Cardiac muscle cell (in vitro differentiated cells and primary cell): ENCODE measurements at regions not wholly inside any gene's neighbourhood (a gene's known extent, or its start where the extent isn't known, plus 50 kb on each side); places are given as distances from the start of the nearest gene placed in this dataset.

Experiments
- DNase-seq, 2 donors: peaks; one replicate each; pipeline versions ENCODE4 v3.0.0 to v3.0.0-alpha.2; 2010 to 2017; ENCODE audit warnings: low read depth in 1 of 2, low spot score in 1 of 2
- H3K27ac ChIP-seq: fragments of 200-600 bp; sonication (generic); 2 replicates; pipeline ENCODE4 v1.5.1; 2016
- H3K27me3 ChIP-seq: fragments of 200-600 bp; sonication (generic); 2 replicates; pipeline ENCODE4 v1.6.0; 2016; ENCODE audit warnings: control low read depth
- H3K36me3 ChIP-seq: fragments of 200-600 bp; sonication (generic); 2 replicates; pipeline ENCODE4 v1.5.1; 2016; ENCODE audit warnings: control low read depth
- H3K4me1 ChIP-seq: fragments of 200-600 bp; sonication (generic); 2 replicates; pipeline ENCODE4 v1.8.1; 2017; ENCODE audit warnings: low read depth, mild to moderate bottlenecking, mixed run types
- H3K4me3 ChIP-seq: fragments of 200-600 bp; sonication (generic); 2 replicates; pipeline ENCODE4 v1.5.1; 2016; ENCODE audit warnings: mild to moderate bottlenecking
- H3K9me3 ChIP-seq: fragments of 200-600 bp; sonication (generic); 2 replicates; pipeline ENCODE4 v1.5.1; 2017; ENCODE audit warnings: low read depth, mild to moderate bottlenecking, control low read depth
- TF ChIP-seq, protein P1 (sequence below): IDR thresholded peaks from 2 replicates; pipeline ENCODE4 v1.5.1; 2012; ENCODE audit warnings: low read depth, mild to moderate bottlenecking, low read length

DNA sequence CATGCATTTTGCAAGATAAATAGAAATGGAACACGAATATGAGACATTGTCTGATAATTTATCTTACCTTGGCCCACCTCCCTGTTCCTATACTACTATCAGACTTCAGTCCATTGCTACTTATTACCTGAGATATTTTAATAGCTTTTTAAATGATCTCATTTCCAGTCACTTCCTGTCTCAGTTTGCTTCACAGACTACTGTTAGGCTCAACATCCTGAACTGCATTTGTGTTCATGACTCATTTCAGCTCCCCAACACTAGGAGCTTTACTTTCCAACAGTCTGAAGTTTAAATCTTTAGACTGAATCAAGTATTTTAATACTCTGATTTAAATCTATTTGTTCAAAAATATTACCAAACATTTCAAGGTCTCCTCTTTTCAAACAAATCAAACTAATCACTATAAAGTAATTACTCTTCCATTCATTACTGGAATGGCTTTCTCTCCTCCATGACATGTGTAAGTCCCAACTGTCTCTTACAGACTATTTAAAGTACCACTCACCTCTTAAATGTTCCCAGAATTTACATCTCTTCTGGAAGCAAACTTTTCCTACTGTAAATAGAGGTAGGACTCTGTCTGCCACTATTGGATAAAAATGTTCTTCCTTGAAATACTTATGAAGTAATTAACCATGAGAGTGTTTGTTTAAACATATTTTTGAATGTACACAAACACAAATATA, 1277.6 kb downstream of the ZPLD1 start:
- no peaks in the 10 kb centered on the region for H3K36me3 ChIP-seq
- H3K27ac ChIP-seq, result no peak overlapping the region
- H3K9me3 ChIP-seq, result no peaks in the 10 kb centered on the region
- DNase-seq, result no peak
- TF ChIP-seq, protein P1, sequence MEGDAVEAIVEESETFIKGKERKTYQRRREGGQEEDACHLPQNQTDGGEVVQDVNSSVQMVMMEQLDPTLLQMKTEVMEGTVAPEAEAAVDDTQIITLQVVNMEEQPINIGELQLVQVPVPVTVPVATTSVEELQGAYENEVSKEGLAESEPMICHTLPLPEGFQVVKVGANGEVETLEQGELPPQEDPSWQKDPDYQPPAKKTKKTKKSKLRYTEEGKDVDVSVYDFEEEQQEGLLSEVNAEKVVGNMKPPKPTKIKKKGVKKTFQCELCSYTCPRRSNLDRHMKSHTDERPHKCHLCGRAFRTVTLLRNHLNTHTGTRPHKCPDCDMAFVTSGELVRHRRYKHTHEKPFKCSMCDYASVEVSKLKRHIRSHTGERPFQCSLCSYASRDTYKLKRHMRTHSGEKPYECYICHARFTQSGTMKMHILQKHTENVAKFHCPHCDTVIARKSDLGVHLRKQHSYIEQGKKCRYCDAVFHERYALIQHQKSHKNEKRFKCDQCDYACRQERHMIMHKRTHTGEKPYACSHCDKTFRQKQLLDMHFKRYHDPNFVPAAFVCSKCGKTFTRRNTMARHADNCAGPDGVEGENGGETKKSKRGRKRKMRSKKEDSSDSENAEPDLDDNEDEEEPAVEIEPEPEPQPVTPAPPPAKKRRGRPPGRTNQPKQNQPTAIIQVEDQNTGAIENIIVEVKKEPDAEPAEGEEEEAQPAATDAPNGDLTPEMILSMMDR, result no peak
- no peak overlapping the region for H3K4me3 ChIP-seq
- no peaks in the 10 kb centered on the region for H3K4me1 ChIP-seq
- no peaks in the 10 kb centered on the region for H3K27me3 ChIP-seq

DNA sequence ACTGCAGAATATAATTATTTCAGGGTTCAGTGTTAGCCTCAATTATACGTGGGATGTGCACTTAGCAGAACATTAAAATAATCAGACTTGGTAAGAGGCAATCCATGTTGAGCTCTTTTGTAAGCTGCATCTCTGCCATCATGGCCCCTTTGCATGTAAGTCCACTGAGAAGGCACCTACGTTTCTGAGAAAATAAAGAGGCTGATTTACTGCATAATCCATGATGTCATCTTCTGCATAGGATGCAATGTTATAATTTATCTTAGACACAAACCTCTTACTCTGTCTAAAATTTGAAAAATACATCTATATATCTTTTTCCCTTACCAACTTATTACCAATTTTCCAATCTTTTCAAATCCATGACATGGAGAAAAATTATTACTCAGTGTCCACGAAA, 1294.7 kb downstream of the ZPLD1 start:
- no peak for DNase-seq
- no peak overlapping the region for H3K4me3 ChIP-seq
- TF ChIP-seq, protein P1, result no peak
- H3K4me1 ChIP-seq, result no peaks in the 10 kb centered on the region
- H3K27ac ChIP-seq, result no peak overlapping the region
- no peaks in the 10 kb centered on the region for H3K9me3 ChIP-seq
- H3K36me3 ChIP-seq, result no peaks in the 10 kb centered on the region
- H3K27me3 ChIP-seq, result no peaks in the 10 kb centered on the region

DNA sequence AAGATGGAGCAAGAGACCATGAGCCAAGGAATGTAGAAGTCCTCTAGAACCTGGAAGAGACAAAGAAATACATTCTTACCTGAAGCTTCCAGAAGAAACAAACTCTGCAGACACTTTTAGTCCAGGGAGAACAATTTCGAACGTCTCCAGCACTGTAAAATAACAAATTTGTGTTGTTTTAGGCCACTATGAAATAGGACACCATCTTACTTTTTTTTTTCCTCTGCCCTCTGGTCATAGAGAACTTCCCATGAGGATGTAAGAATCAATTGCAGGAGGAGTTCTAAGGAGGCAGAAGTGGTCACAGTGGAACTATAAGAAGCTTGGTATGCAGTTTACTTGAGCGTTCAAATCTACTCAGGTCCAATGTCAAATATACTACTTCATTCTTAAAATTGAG, 1295.9 kb downstream of the ZPLD1 start:
- no peaks in the 10 kb centered on the region for H3K9me3 ChIP-seq
- H3K27ac ChIP-seq, result no peak overlapping the region
- H3K4me3 ChIP-seq, result no peak overlapping the region
- TF ChIP-seq, protein P1, result no peak
- DNase-seq, result no peak
- no peaks in the 10 kb centered on the region for H3K4me1 ChIP-seq
- no peaks in the 10 kb centered on the region for H3K36me3 ChIP-seq
- no peaks in the 10 kb centered on the region for H3K27me3 ChIP-seq

DNA sequence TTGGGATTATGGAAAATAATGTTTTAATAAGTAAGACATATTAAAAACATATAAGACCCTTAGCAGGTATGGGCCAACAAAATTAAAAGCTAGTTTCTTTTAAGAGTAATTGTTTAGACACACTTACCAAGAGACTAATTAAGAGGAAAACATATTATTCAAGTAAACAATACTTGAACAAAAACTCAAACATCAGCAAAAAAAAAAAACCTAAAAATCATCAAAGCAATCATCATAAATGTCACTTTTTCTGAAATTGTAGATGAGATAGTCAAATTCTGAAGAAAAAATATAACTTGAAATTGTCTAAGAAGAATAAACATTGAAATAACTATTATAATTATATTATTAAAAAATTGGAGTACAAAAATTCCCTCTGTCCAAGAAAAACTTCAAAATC, 1318.2 kb downstream of the ZPLD1 start:
- TF ChIP-seq, protein P1, result no peak
- DNase-seq, result no peak
- no peaks in the 10 kb centered on the region for H3K9me3 ChIP-seq

DNA sequence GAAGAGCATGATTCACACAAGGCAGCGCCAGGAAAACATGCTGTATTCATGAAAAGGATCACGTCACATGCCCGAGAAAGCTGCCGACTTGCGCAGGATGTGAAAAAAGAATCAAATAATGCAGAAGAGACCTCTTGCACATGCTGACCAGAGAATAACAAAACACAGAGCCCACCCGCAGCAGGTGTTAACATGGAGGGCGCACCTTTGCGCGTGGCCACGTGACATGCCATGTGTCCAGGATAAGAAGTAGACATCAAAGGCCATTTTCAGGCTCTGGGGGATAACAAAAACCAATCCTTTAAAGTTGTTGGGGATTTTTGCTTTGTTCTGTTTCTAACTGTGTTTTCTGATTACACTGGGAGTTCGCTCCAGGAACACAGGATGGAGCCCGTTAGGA, 1332.8 kb downstream of the ZPLD1 start:
- Histone ChIP-seq H3K27ac (no peak overlapping the region), H3K27me3 (no peaks in the 10 kb centered on the region), H3K4me1 (no peaks in the 10 kb centered on the region), H3K9me3 (no peaks in the 10 kb centered on the region), H3K4me3 (no peak overlapping the region), H3K36me3 (no peaks in the 10 kb centered on the region)
- no peak for DNase-seq
- TF ChIP-seq, protein P1, result no peak

More for the DNA sequence above, 1318.2 kb downstream of the ZPLD1 start:
- H3K27ac ChIP-seq, result no peak overlapping the region
- no peaks in the 10 kb centered on the region for H3K36me3 ChIP-seq
- H3K4me1 ChIP-seq, result no peaks in the 10 kb centered on the region
- no peaks in the 10 kb centered on the region for H3K27me3 ChIP-seq
- H3K4me3 ChIP-seq, result no peak overlapping the region
